ENCODE measurements at regions not wholly inside any gene's neighbourhood (a gene's known extent, or its start where the extent isn't known, plus 50 kb on each side); places are given as distances from the start of the nearest gene placed in this dataset.

DNA sequence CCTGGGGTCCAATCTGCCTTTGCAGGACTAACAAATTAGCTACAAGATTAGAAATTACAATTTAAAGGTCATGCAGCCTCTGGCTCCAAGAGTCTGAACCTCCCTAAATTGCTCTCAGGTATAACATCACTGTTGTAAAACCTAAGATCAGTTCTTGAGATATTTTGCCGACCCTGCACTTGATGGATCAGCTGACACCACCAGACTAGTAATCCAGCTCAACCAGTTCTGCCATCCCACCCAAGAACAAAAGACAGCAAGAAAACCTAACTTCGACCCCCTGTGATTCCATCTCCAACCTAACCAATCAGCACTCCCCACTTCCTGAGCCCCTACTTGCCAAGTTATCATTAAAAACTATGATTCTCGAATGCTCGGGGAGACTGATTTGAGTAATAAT is 323.0 kb upstream of the BOD1L1 start:
- peaks cover 2% of the 10 kb centered on the region in 2 donors for H3K9me3 Mint-ChIP-seq
- no peaks in the 10 kb centered on the region for H3K36me3 Mint-ChIP-seq
- no peak for TF ChIP-seq CTCF (IDR thresholded peaks at IDR 0.05)
- H3K4me3 ChIP-seq (ENCODE audit: low read length) = no peak overlapping the region
- ATAC-seq = no peak
- H3K27me3 Mint-ChIP-seq (ENCODE audit: low read depth in 2 of 2) = no peaks in the 10 kb centered on the region
- no peaks in the 10 kb centered on the region for H3K27me3 ChIP-seq (ENCODE audit: control insufficient read depth, insufficient read depth, low read length)
- H3K4me1 ChIP-seq (ENCODE audit: control insufficient read depth, insufficient read depth, low read length) = no peaks in the 10 kb centered on the region
- H3K4me1 Mint-ChIP-seq = no peaks in the 10 kb centered on the region
- no peak overlapping the region for H3K27ac ChIP-seq (ENCODE audit: low read length)
- H3K36me3 ChIP-seq (ENCODE audit: control insufficient read depth, insufficient read depth, low read length) = no peaks in the 10 kb centered on the region
- intact Hi-C loops (cut with micrococcal nuclease) = no loop called here
- H3K9me3 ChIP-seq (ENCODE audit: control insufficient read depth, insufficient read depth, low read length) = no peaks in the 10 kb centered on the region
- no peak overlapping the region for H3K4me3 Mint-ChIP-seq
- DNase-seq = no peak
- WGBS (ENCODE audit: insufficient coverage) = 89% methylated on average over 4 of the region's 4 CpGs
- no peak overlapping the region for H3K27ac Mint-ChIP-seq

GRCh38 chr4:13953083-13953482 is 325.6 kb upstream of the BOD1L1 start:
- Histone ChIP-seq H3K36me3 (ENCODE audit: control insufficient read depth, insufficient read depth, low read length) (no peaks in the 10 kb centered on the region), H3K27ac (ENCODE audit: low read length) (no peak overlapping the region), H3K27me3 (ENCODE audit: control insufficient read depth, insufficient read depth, low read length) (no peaks in the 10 kb centered on the region), H3K4me1 (ENCODE audit: control insufficient read depth, insufficient read depth, low read length) (no peaks in the 10 kb centered on the region), H3K4me3 (ENCODE audit: low read length) (no peak overlapping the region), H3K9me3 (ENCODE audit: control insufficient read depth, insufficient read depth, low read length) (no peaks in the 10 kb centered on the region)
- Mint-ChIP-seq H3K9me3 (peaks cover 2% of the 10 kb centered on the region in 2 donors), H3K27me3 (ENCODE audit: low read depth in 2 of 2) (no peaks in the 10 kb centered on the region), H3K4me3 (no peak overlapping the region), H3K36me3 (no peaks in the 10 kb centered on the region), H3K4me1 (no peaks in the 10 kb centered on the region), H3K27ac (no peak overlapping the region)
- DNase-seq = no peak
- TF ChIP-seq CTCF (IDR thresholded peaks at IDR 0.05) = no peak
- 94% methylated on average over 6 of the region's 6 CpGs for WGBS (ENCODE audit: insufficient coverage)
- intact Hi-C loops (cut with micrococcal nuclease) = no loop called here
- ATAC-seq = no peak

DNA sequence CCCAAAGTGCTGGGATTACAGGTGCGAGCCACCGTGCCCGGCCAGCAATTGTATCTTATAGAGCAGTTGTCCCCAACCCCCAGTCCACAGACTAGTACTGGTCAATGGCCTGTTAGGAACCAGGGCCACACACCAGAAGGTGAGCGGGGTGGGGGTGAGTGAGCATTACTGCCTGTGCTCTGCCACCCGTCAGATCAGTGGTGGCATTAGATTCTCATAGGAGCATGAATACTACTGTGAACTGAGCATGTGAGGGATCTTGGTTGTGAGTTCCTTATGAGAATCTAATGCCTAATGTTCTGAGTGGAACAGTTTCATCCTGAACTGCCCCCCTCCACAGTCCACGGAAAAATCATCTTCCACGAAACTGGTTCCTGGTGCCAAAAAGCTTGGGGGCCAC is 328.0 kb upstream of the BOD1L1 start:
- H3K27ac Mint-ChIP-seq = no peak overlapping the region
- intact Hi-C loops (cut with micrococcal nuclease) = no loop called here
- no peak for TF ChIP-seq CTCF (IDR thresholded peaks at IDR 0.05)
- no peaks in the 10 kb centered on the region for H3K27me3 Mint-ChIP-seq (ENCODE audit: low read depth in 2 of 2)
- no peak overlapping the region for H3K4me3 Mint-ChIP-seq
- ATAC-seq = no peak
- peaks cover 0 to 2% of the 10 kb centered on the region in 2 donors for H3K9me3 Mint-ChIP-seq
- Histone ChIP-seq H3K4me1 (ENCODE audit: control insufficient read depth, insufficient read depth, low read length) (no peaks in the 10 kb centered on the region), H3K27me3 (ENCODE audit: control insufficient read depth, insufficient read depth, low read length) (no peaks in the 10 kb centered on the region), H3K4me3 (ENCODE audit: low read length) (no peak overlapping the region), H3K36me3 (ENCODE audit: control insufficient read depth, insufficient read depth, low read length) (no peaks in the 10 kb centered on the region), H3K9me3 (ENCODE audit: control insufficient read depth, insufficient read depth, low read length) (no peaks in the 10 kb centered on the region), H3K27ac (ENCODE audit: low read length) (no peak overlapping the region)
- no peak for DNase-seq
- WGBS (ENCODE audit: insufficient coverage) = 89% methylated on average over 7 of the region's 7 CpGs
- H3K36me3 Mint-ChIP-seq = no peaks in the 10 kb centered on the region
- H3K4me1 Mint-ChIP-seq = no peaks in the 10 kb centered on the region

GRCh38 chr4:13956947-13957346 is 329.4 kb upstream of the BOD1L1 start:
- H3K36me3 Mint-ChIP-seq = no peaks in the 10 kb centered on the region
- H3K4me1 ChIP-seq (ENCODE audit: control insufficient read depth, insufficient read depth, low read length) = no peaks in the 10 kb centered on the region
- H3K4me1 Mint-ChIP-seq = no peaks in the 10 kb centered on the region
- no peak for DNase-seq
- no peaks in the 10 kb centered on the region for H3K27me3 ChIP-seq (ENCODE audit: control insufficient read depth, insufficient read depth, low read length)
- WGBS (ENCODE audit: insufficient coverage) = 82% methylated on average over 2 of the region's 2 CpGs
- no peak for ATAC-seq
- H3K9me3 Mint-ChIP-seq = no peaks in the 10 kb centered on the region
- no peak for TF ChIP-seq CTCF (IDR thresholded peaks at IDR 0.05)
- H3K27ac ChIP-seq (ENCODE audit: low read length) = no peak overlapping the region
- no peak overlapping the region for H3K27ac Mint-ChIP-seq
- no peaks in the 10 kb centered on the region for H3K27me3 Mint-ChIP-seq (ENCODE audit: low read depth in 2 of 2)
- H3K36me3 ChIP-seq (ENCODE audit: control insufficient read depth, insufficient read depth, low read length) = no peaks in the 10 kb centered on the region
- intact Hi-C loops (cut with micrococcal nuclease) = no loop called here
- no peak overlapping the region for H3K4me3 Mint-ChIP-seq
- no peak overlapping the region for H3K4me3 ChIP-seq (ENCODE audit: low read length)
- peaks cover under 1% of the 10 kb centered on the region for H3K9me3 ChIP-seq (ENCODE audit: control insufficient read depth, insufficient read depth, low read length)

Data from natural killer cell (primary cell).